Right atrium auricular region (tissue), 2 donors: ENCODE measurements at regions not wholly inside any gene's neighbourhood (a gene's known extent, or its start where the extent isn't known, plus 50 kb on each side); places are given as distances from the start of the nearest gene placed in this dataset.

Experiments used
- DNase-seq: peaks from one replicate; pipeline ENCODE4 v3.0.0-alpha.2; 2019; ENCODE audit warnings: low spot score
- H3K27ac ChIP-seq, 2 donors: fragments of 200-600 bp; sonication (generic); 1 replicate in 1 of 2; 2 replicates in 1 of 2; pipeline ENCODE4 v1.5.1; 2016 to 2019
- H3K27me3 ChIP-seq, 2 donors: fragments of 200-600 bp; sonication (generic); one replicate each; pipeline versions ENCODE4 v1.5.1 to v1.6.0; 2017 to 2019
- H3K36me3 ChIP-seq: fragments of 200-600 bp; sonication (generic); one replicate; pipeline ENCODE4 v1.5.1; 2016
- H3K4me1 ChIP-seq, 2 donors: fragments of 200-600 bp; sonication (generic); one replicate each; pipeline versions ENCODE4 v1.5.1 to v1.6.0; 2017 to 2019
- H3K4me3 ChIP-seq, 2 donors: fragments of 200-600 bp; sonication (generic); 1 replicate in 1 of 2; 2 replicates in 1 of 2; pipeline ENCODE4 v1.5.1; 2017 to 2019; ENCODE audit warnings: mild to moderate bottlenecking in 1 of 2, moderate library complexity in 1 of 2
- H3K9me3 ChIP-seq, 2 donors: fragments of 200-600 bp; sonication (generic); one replicate each; pipeline ENCODE4 v1.5.1; 2019
- CTCF ChIP-seq, 2 donors: fragments of 200-600 bp; sonication (generic); IDR thresholded peaks; one replicate each; pipeline ENCODE4 v1.5.1; 2019; ENCODE audit warnings: antibody characterized with exemption in 2 of 2

GRCh38 chr2:152924219-152924618 lies 205.8 kb downstream of the ARL6IP6 start:
- no peak for TF ChIP-seq CTCF (IDR thresholded peaks at IDR 0.05)
- no peaks in the 10 kb centered on the region for H3K36me3 ChIP-seq
- H3K4me3 ChIP-seq = no peak overlapping the region
- no peak overlapping the region for H3K27ac ChIP-seq
- no peak for DNase-seq
- H3K4me1 ChIP-seq = no peaks in the 10 kb centered on the region
- no peaks in the 10 kb centered on the region for H3K9me3 ChIP-seq
- no peaks in the 10 kb centered on the region for H3K27me3 ChIP-seq

- H3K27ac ChIP-seq = no peak overlapping the region
- TF ChIP-seq CTCF (IDR thresholded peaks at IDR 0.05) = no peak
Measured at GRCh38 chr2:152920846-152921245, 202.4 kb downstream of the ARL6IP6 start.

GRCh38 chr2:152910970-152911369 lies 192.6 kb downstream of the ARL6IP6 start:
- no peak overlapping the region for H3K4me3 ChIP-seq
- H3K27ac ChIP-seq = no peak overlapping the region
- H3K4me1 ChIP-seq = no peaks in the 10 kb centered on the region
- H3K36me3 ChIP-seq = no peaks in the 10 kb centered on the region
- no peaks in the 10 kb centered on the region for H3K27me3 ChIP-seq
- H3K9me3 ChIP-seq = no peaks in the 10 kb centered on the region
- no peak for TF ChIP-seq CTCF (IDR thresholded peaks at IDR 0.05)
- no peak for DNase-seq

More at GRCh38 chr2:152920846-152921245, 202.4 kb downstream of the ARL6IP6 start:
- Histone ChIP-seq H3K4me1 (no peaks in the 10 kb centered on the region), H3K36me3 (no peaks in the 10 kb centered on the region), H3K9me3 (no peaks in the 10 kb centered on the region), H3K4me3 (no peak overlapping the region), H3K27me3 (no peaks in the 10 kb centered on the region)
- no peak for DNase-seq

GRCh38 chr2:152907046-152907445 lies 188.6 kb downstream of the ARL6IP6 start:
- no peaks in the 10 kb centered on the region for H3K9me3 ChIP-seq
- DNase-seq = no peak

GRCh38 chr2:152894051-152894450 lies 175.6 kb downstream of the ARL6IP6 start:
- TF ChIP-seq CTCF (IDR thresholded peaks at IDR 0.05) = no peak
- no peak overlapping the region for H3K4me3 ChIP-seq
- H3K36me3 ChIP-seq = no peaks in the 10 kb centered on the region
- H3K27me3 ChIP-seq = no peaks in the 10 kb centered on the region
- no peaks in the 10 kb centered on the region for H3K9me3 ChIP-seq
- no peaks in the 10 kb centered on the region for H3K4me1 ChIP-seq
- DNase-seq = no peak
- H3K27ac ChIP-seq = no peak overlapping the region

More at GRCh38 chr2:152907046-152907445, 188.6 kb downstream of the ARL6IP6 start:
- Histone ChIP-seq H3K27ac (no peak overlapping the region), H3K4me3 (no peak overlapping the region), H3K27me3 (no peaks in the 10 kb centered on the region), H3K36me3 (no peaks in the 10 kb centered on the region), H3K4me1 (no peaks in the 10 kb centered on the region)
- no peak for TF ChIP-seq CTCF (IDR thresholded peaks at IDR 0.05)

- Histone ChIP-seq H3K4me1 (no peaks in the 10 kb centered on the region), H3K36me3 (no peaks in the 10 kb centered on the region), H3K27ac (no peak overlapping the region), H3K4me3 (no peak overlapping the region), H3K9me3 (no peaks in the 10 kb centered on the region), H3K27me3 (no peaks in the 10 kb centered on the region)
- DNase-seq = no peak
- no peak for TF ChIP-seq CTCF (IDR thresholded peaks at IDR 0.05)
Measured at GRCh38 chr2:152890736-152891135, 172.3 kb downstream of the ARL6IP6 start.
